ENCODE measurements at regions not wholly inside any gene's neighbourhood (a gene's known extent, or its start where the extent isn't known, plus 50 kb on each side); places are given as distances from the start of the nearest gene placed in this dataset.
A peak's percentile ranks its signal among the peaks of the same experiment; 100 is the strongest.

DNA sequence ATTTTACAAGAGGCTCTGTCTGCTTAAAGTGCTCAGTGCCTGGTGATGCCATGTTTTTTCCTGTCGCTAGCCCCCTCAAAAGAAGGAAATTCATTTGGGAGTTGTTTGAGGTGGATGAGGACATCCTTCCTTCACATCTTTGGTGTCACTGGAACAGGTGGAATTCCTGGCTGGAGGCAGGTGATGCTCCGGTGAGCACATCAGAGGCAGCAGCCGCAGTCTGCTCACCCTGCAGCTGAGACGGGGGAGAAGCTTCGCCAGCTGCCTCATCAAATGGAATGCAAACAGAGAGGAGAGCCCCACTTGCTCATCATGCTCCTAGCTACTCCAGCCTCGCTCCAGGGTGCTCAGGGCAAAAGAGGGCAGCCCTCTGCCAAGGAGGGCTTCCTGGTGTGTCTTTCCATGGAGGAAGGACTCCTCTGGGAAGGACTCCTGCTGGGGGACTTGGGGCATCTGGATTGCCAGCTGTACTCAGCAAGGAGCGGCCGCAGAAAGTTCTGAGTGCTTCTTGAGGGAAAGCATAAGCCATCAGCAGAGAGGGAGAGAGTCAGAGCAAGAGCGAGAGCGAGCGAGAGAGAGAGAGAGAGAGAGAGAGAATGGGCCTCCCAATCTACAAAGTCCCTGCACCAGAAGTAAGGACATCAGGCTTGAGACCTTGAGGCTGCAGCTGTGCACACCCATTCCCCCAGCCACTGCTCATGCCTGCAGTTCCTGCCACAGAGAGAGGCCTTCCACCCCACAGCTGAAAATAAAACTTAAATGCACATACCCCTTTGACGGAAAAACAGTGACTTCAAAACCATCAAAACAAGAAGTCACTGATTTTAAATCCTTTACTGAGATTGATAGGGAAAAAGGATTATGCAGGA is 74.3 kb upstream of the UBL3 start:
- TF ChIP-seq, protein P1, sequence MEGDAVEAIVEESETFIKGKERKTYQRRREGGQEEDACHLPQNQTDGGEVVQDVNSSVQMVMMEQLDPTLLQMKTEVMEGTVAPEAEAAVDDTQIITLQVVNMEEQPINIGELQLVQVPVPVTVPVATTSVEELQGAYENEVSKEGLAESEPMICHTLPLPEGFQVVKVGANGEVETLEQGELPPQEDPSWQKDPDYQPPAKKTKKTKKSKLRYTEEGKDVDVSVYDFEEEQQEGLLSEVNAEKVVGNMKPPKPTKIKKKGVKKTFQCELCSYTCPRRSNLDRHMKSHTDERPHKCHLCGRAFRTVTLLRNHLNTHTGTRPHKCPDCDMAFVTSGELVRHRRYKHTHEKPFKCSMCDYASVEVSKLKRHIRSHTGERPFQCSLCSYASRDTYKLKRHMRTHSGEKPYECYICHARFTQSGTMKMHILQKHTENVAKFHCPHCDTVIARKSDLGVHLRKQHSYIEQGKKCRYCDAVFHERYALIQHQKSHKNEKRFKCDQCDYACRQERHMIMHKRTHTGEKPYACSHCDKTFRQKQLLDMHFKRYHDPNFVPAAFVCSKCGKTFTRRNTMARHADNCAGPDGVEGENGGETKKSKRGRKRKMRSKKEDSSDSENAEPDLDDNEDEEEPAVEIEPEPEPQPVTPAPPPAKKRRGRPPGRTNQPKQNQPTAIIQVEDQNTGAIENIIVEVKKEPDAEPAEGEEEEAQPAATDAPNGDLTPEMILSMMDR (IDR thresholded peaks at IDR 0.05), result peak; percentile 3
- DNase-seq (ENCODE audit: extremely low spot score, unreplicated experiment), result no peak
- Mint-ChIP-seq H3K4me3 (ENCODE audit: unreplicated experiment) (peak overlapping the region; percentile 56), H3K9me3 (ENCODE audit: unreplicated experiment) (no peaks in the 10 kb centered on the region), H3K4me1 (ENCODE audit: unreplicated experiment) (peaks cover 47% of the 10 kb centered on the region), H3K27ac (ENCODE audit: unreplicated experiment) (peak overlapping the region; percentile 96), H3K36me3 (ENCODE audit: unreplicated experiment) (no peaks in the 10 kb centered on the region), H3K27me3 (ENCODE audit: unreplicated experiment) (peaks cover 4% of the 10 kb centered on the region)

DNA sequence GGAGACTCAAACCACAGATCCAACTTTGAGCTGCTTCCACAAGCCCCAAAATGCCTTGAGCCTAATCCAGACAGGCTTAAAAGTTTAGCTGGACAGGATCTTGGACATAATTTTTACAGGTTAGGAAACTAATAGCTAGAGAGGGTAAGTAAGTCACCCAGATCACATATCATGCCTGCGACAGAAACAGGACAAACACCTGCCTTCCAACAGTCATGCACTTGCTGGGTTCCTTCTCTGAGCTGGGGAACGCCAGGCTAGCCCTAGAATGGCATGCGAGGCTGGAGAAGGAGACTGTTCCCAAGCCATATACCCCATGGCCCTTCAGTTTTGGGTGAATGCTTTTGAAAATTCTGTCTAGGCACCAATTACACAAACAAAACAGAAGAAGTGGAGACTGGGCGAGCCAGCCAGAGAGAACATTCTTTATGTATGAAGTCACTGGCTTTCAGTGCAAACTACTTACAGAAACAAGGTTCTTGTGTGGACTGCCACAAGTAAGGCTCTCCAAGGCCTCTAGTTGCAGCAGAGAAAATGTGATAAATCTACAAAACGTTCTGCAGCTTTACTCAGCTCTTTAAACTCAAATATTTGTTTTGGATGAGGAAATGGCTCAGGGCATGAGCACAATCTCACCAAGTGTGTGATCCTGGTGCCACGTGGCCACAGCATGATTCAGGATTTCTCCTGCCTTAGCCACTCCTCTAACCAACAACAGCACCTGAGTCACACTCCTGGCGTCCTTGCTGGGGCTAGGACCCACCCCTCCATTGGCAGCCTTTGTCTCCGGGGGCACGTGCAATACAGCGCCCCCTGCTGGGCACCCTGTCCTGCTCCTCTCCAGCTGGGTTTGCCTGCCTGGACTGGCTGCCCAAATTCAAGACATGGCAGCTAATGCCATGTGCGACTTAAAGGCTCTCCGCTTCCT is 73.4 kb upstream of the UBL3 start:
- H3K9me3 Mint-ChIP-seq (ENCODE audit: unreplicated experiment), result no peaks in the 10 kb centered on the region
- no peaks in the 10 kb centered on the region for H3K36me3 Mint-ChIP-seq (ENCODE audit: unreplicated experiment)
- peak overlapping the region; percentile 56 for H3K4me3 Mint-ChIP-seq (ENCODE audit: unreplicated experiment)
- DNase-seq (ENCODE audit: extremely low spot score, unreplicated experiment), result peak; percentile 92
- peaks cover 52% of the 10 kb centered on the region for H3K4me1 Mint-ChIP-seq (ENCODE audit: unreplicated experiment)
- H3K27me3 Mint-ChIP-seq (ENCODE audit: unreplicated experiment), result peaks cover under 1% of the 10 kb centered on the region
- H3K27ac Mint-ChIP-seq (ENCODE audit: unreplicated experiment), result peak overlapping the region; percentile 96
- TF ChIP-seq, protein P1 (IDR thresholded peaks at IDR 0.05), result peak; percentile 94

DNA sequence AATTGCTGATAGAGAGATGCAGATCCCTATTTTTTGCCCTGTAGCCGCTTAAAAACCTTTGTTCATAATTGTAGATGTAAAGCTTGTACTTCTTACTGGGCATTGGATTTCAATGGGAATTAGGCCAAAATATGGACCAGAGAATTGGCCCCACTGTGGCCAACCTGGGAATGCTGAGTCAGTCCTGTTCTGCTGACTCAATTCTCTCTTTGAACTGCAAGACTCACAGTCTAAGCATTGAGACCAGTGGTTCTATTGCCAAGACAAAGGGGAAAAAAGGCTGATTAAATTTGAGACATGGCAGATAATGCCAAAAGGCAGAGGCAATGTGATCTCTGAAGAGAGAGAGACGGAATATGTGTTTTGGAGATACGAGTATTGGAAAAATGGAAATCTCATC is 72.5 kb upstream of the UBL3 start:
- TF ChIP-seq, protein P1 (IDR thresholded peaks at IDR 0.05), result no peak
- Mint-ChIP-seq H3K27me3 (ENCODE audit: unreplicated experiment) (no peaks in the 10 kb centered on the region), H3K27ac (ENCODE audit: unreplicated experiment) (peak overlapping the region; percentile 96), H3K4me1 (ENCODE audit: unreplicated experiment) (peaks cover 53% of the 10 kb centered on the region), H3K9me3 (ENCODE audit: unreplicated experiment) (no peaks in the 10 kb centered on the region), H3K36me3 (ENCODE audit: unreplicated experiment) (no peaks in the 10 kb centered on the region), H3K4me3 (ENCODE audit: unreplicated experiment) (no peak overlapping the region)
- DNase-seq (ENCODE audit: extremely low spot score, unreplicated experiment), result no peak

DNA sequence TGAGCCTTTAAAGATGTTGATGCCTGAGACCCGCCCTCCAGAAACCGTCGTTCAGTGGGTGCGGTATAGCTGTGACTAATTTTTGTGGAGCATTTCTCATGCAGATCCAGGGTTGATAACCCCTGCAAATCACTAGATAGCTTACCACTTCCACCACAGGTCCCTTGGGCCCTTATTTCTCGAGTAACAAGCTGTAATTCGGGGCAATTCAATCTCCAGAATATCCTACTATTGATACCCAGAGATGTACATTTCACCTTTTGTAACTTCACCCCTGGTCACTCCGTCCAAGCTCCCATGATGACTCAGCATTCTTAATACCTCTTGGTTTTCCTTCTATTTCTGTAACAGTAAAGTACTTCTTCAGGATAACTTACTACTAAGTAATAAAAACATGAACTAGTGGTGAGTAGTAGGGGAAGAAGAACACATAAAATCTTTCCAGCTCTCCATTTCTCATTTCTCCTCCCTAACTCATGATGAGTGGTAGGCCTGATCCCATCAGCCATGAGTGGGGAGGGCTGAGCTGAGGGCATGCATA is 71.9 kb upstream of the UBL3 start:
- Mint-ChIP-seq H3K36me3 (ENCODE audit: unreplicated experiment) (no peaks in the 10 kb centered on the region), H3K27me3 (ENCODE audit: unreplicated experiment) (no peaks in the 10 kb centered on the region), H3K27ac (ENCODE audit: unreplicated experiment) (peak overlapping the region; percentile 96), H3K9me3 (ENCODE audit: unreplicated experiment) (no peaks in the 10 kb centered on the region), H3K4me3 (ENCODE audit: unreplicated experiment) (no peak overlapping the region), H3K4me1 (ENCODE audit: unreplicated experiment) (peaks cover 53% of the 10 kb centered on the region)
- TF ChIP-seq, protein P1 (IDR thresholded peaks at IDR 0.05), result no peak
- DNase-seq (ENCODE audit: extremely low spot score, unreplicated experiment), result no peak

Data from osteocyte (in vitro differentiated cells).